ENCODE measurements at regions not wholly inside any gene's neighbourhood (a gene's known extent, or its start where the extent isn't known, plus 50 kb on each side); places are given as distances from the start of the nearest gene placed in this dataset.

- TF ChIP-seq EP300 (IDR thresholded peaks at IDR 0.05; ENCODE audit: borderline replicate concordance in 1 of 2, control insufficient read depth in 1 of 2, low read depth in 2 of 2, low read length in 2 of 2), result no peak
- TF ChIP-seq NKRF (conservative IDR thresholded peaks at IDR 0.05), result no peak
- TF ChIP-seq ZNF24 (IDR thresholded peaks at IDR 0.05), result no peak
- no peak for TF ChIP-seq BRCA1 (IDR thresholded peaks at IDR 0.05; ENCODE audit: low read depth, low read length)
- no peak for TF ChIP-seq ZBTB11 (CRISPR knock-in tag; IDR thresholded peaks at IDR 0.05)
- TF ChIP-seq ZNF622 (IDR thresholded peaks at IDR 0.05), result no peak
- SMC1A ChIA-PET (ENCODE audit: uncharacterized antibody, unreplicated experiment), result interaction anchor here (1.2 kb wide), 1 partner anchor 13 kb away, joined by 3 read pairs; no protein-coding TSS in a partner anchor
- no peak overlapping the region for H3K4me3 ChIP-seq
- no peak overlapping the region for H3K4me2 ChIP-seq (ENCODE audit: control insufficient read depth, insufficient read depth)
- ATAC-seq, result no peak
- RAD21 ChIA-PET (ENCODE audit: unreplicated experiment), result interaction anchor here (1.7 kb wide), 1 partner anchor 12 kb away, joined by 4 read pairs; no protein-coding TSS in a partner anchor
- no peak for DNase-seq (ENCODE audit: low read depth, low spot score)
- no peaks in the 10 kb centered on the region for H4K20me1 ChIP-seq (ENCODE audit: control insufficient read depth, insufficient read depth)
- H3K9me3 ChIP-seq (replicated peaks; ENCODE audit: control insufficient read depth, insufficient read depth, low read length), result no peaks in the 10 kb centered on the region
- no peak overlapping the region for H3K9ac ChIP-seq (ENCODE audit: control insufficient read depth, insufficient read depth, low read length)
- CTCF ChIA-PET, result no interaction called here
- WGBS (ENCODE audit: insufficient coverage, insufficient replicate concordance, low lambda C conversion rate, missing lambda C conversion rate), result 44% methylated on average over 3 of the region's 3 CpGs
- H3K36me3 ChIP-seq (ENCODE audit: control insufficient read depth in 2 of 2, insufficient read depth in 2 of 2, low read length in 1 of 2), result no peaks in the 10 kb centered on the region
- H3K27me3 ChIP-seq (replicated peaks in 1 of 2; ENCODE audit: control insufficient read depth in 2 of 2, insufficient read depth in 2 of 2, low read length in 1 of 2), result no peaks in the 10 kb centered on the region
- in situ Hi-C loops (cut with MboI), result no loop called here
- H3K79me2 ChIP-seq (ENCODE audit: control insufficient read depth, insufficient read depth, low read length), result no peaks in the 10 kb centered on the region
- POLR2A ChIA-PET, result no interaction called here
- intact Hi-C loops (cut with micrococcal nuclease; ENCODE audit: unreplicated experiment), result no loop called here
- BruUV-seq (replicated peaks), result no TSS peak
- no peak overlapping the region for H3K27ac ChIP-seq (ENCODE audit: control insufficient read depth, insufficient read depth)
- H2AFZ ChIP-seq (ENCODE audit: control insufficient read depth, low read depth, low read length), result no peak overlapping the region
- H3K4me1 ChIP-seq (ENCODE audit: control insufficient read depth, insufficient read depth, low read length), result no peaks in the 10 kb centered on the region
- FAIRE-seq, result no peak
These were observed 109.6 kb downstream of the FAM174A start for GRCh38 chr5:100644776-100645175.
